ENCODE measurements at regions not wholly inside any gene's neighbourhood (a gene's known extent, or its start where the extent isn't known, plus 50 kb on each side); places are given as distances from the start of the nearest gene placed in this dataset.

- TF ChIP-seq CTCF (IDR thresholded peaks at IDR 0.05; ENCODE audit: control insufficient read depth, extremely low read depth, insufficient read depth): no peak
- DNase-seq (ENCODE audit: low read depth): no peak
- no peak overlapping the region for H3K4me3 ChIP-seq (ENCODE audit: low read depth, low read length)
These were observed 83.2 kb upstream of the DNAH14 start for GRCh38 chr1:224846119-224846907.

DNA sequence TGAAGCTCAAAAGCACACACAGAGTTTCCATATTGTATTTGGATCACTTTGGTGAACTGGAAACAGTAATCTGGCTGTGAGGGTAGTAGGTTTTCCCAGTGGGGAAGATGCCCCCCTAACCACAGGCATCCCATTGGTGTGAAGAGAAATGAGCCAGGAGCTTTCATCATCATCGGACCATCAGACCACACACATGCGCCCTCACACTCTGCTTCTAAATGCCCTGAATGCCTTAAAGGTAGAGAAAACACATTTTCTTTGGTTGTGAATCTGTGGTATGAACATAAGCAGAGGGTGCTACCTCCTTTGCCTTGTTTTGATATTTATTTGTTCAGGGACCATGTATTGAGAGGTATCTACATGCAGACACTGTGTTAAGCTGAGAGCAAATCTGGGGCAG lies 79.0 kb upstream of the DNAH14 start:
- no peak overlapping the region for H3K4me3 ChIP-seq (ENCODE audit: low read depth, low read length)
- TF ChIP-seq CTCF (IDR thresholded peaks at IDR 0.05; ENCODE audit: control insufficient read depth, extremely low read depth, insufficient read depth): no peak
- no peak for DNase-seq (ENCODE audit: low read depth)

- peak; percentile 49 for DNase-seq (ENCODE audit: low read depth)
- no peak overlapping the region for H3K4me3 ChIP-seq (ENCODE audit: low read depth, low read length)
- TF ChIP-seq CTCF (IDR thresholded peaks at IDR 0.05; ENCODE audit: control insufficient read depth, extremely low read depth, insufficient read depth): peak; percentile 87
These were observed 78.1 kb upstream of the DNAH14 start for GRCh38 chr1:224851210-224851847.

DNA sequence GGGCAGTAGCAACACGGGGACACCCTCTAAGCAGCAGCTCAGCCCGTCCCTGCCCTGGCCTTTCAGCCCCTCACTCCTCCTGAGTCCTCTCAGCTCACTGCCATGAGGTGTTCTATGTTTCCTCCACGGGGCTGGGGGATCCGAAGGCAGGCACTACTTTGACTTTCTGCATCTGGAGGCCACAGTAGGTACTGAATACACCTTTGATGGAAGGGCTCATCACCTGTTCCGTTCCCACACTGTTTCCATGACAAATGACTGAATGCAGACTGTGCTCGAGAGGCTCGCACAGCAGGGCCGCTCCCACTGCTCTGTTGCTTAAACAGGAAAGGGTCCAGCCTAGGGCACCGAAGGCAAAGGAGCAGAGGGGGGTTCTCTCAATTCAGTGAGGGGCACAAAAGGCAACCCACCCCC lies 77.6 kb upstream of the DNAH14 start:
- H3K4me3 ChIP-seq (ENCODE audit: low read depth, low read length): no peak overlapping the region
- DNase-seq (ENCODE audit: low read depth): no peak
- TF ChIP-seq CTCF (IDR thresholded peaks at IDR 0.05; ENCODE audit: control insufficient read depth, extremely low read depth, insufficient read depth): no peak

GRCh38 chr1:224852901-224853568 lies 76.4 kb upstream of the DNAH14 start:
- TF ChIP-seq CTCF (IDR thresholded peaks at IDR 0.05; ENCODE audit: control insufficient read depth, extremely low read depth, insufficient read depth): peak; percentile 78
- no peak overlapping the region for H3K4me3 ChIP-seq (ENCODE audit: low read depth, low read length)
- DNase-seq (ENCODE audit: low read depth): peak; percentile 54

- TF ChIP-seq CTCF (IDR thresholded peaks at IDR 0.05; ENCODE audit: control insufficient read depth, extremely low read depth, insufficient read depth): no peak
- H3K4me3 ChIP-seq (ENCODE audit: low read depth, low read length): no peak overlapping the region
- DNase-seq (ENCODE audit: low read depth): no peak
These were observed 72.5 kb upstream of the DNAH14 start for GRCh38 chr1:224856973-224857372.

Measured in LNCaP clone FGC (cell line).